Vagina (tissue), 2 donors: ENCODE measurements at regions not wholly inside any gene's neighbourhood (a gene's known extent, or its start where the extent isn't known, plus 50 kb on each side); places are given as distances from the start of the nearest gene placed in this dataset.

Source experiments
- POLR2AphosphoS5 ChIP-seq, 2 donors: sonication (generic); formaldehyde crosslinking; IDR thresholded peaks; one replicate each; pipeline ENCODE4 v1.9.0; 2017; ENCODE audit warnings: antibody characterized with exemption in 2 of 2, mild to moderate bottlenecking in 2 of 2, low read depth in 1 of 2; ENCODE audit not compliant: insufficient read depth in 1 of 2
- TF ChIP-seq, protein P1 (sequence below), 3 experiments: fragments of 450-650 bp in 2 of 3; fragments of 200-600 bp in 1 of 3; sonication (generic) in 1 of 3; IDR thresholded peaks; one replicate each; pipeline ENCODE4 v1.5.1; 2017 to 2019; ENCODE audit warnings: antibody characterized with exemption in 3 of 3, mild to moderate bottlenecking in 2 of 3, moderate library complexity in 2 of 3

DNA sequence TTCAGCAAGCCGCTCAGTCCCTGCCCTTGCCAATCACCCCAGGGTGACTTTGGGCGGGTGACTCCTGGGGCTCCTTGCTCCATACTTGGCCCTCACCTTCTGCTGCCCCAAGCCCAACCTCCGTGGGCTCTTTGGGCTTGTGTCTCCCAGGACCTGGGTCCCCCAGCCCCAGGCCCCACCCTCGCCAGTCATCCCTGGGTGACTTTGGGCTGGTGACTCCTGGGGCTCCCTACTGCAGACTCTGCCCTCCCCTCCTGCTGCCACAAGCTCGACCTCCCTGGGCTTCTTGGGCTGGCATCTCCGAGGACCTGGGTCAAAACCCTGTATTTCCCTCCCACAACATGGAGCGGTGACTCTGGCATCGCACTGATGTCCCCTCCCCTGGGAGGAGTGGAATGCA, 151.5 kb downstream of the GOLGA6L4 start:
- TF ChIP-seq, protein P1, sequence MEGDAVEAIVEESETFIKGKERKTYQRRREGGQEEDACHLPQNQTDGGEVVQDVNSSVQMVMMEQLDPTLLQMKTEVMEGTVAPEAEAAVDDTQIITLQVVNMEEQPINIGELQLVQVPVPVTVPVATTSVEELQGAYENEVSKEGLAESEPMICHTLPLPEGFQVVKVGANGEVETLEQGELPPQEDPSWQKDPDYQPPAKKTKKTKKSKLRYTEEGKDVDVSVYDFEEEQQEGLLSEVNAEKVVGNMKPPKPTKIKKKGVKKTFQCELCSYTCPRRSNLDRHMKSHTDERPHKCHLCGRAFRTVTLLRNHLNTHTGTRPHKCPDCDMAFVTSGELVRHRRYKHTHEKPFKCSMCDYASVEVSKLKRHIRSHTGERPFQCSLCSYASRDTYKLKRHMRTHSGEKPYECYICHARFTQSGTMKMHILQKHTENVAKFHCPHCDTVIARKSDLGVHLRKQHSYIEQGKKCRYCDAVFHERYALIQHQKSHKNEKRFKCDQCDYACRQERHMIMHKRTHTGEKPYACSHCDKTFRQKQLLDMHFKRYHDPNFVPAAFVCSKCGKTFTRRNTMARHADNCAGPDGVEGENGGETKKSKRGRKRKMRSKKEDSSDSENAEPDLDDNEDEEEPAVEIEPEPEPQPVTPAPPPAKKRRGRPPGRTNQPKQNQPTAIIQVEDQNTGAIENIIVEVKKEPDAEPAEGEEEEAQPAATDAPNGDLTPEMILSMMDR (IDR thresholded peaks at IDR 0.05), result no peak
- no peak for TF ChIP-seq POLR2AphosphoS5 (IDR thresholded peaks at IDR 0.05; ENCODE audit: insufficient read depth in 1 of 2, low read depth in 1 of 2)
